Left renal pelvis (tissue), 4 donors: ENCODE measurements at regions not wholly inside any gene's neighbourhood (a gene's known extent, or its start where the extent isn't known, plus 50 kb on each side); places are given as distances from the start of the nearest gene placed in this dataset.
"Not testable (repeated sequence)": the region's sequence is repeated elsewhere in the genome, so short reads cannot be mapped to it uniquely, and the experiment has no call there.

Experiments used
- DNase-seq, 4 donors: peaks; one replicate each; pipeline ENCODE4 v3.0.0-alpha.2; 2013; ENCODE audit warnings: low read depth in 4 of 4, low spot score in 3 of 4

DNA sequence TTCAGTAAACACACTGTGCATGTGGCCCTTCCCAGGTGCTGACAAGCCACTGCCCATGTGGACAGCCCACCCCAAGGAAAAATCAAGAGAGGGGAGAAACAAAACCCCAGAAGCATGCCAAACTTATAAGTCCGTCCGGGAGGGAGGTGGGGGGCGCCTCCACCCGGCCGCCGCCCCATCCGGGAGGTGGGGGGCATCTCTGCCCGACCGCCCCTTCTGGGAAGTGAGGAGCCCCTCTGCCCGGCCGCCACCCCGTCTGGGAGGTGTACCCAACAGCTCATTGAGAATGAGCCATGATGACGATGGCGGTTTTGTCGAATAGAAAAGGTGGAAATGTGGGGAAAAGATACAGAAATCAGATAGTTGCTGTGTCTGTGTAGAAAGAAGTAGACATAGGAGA lies 53.8 kb upstream of the C2CD4B start:
- no peak for DNase-seq

DNA sequence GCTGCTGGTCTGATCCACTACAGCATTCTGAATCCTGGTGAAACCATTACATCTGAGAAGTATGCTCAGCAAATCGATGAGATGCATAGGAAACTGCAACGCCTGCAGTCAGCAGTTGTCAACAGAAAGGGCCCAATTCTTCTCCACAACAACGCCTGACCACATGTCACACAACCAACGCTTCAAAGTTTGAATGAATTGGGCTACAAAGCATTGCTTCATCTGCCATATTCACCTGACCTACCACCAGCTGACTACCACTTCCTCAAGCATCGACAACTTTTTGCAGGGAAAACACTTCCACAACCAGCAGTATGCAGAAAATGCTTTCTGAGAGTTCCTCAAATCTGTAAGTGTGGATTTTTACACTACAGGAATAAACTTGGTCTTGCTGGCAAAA lies 54.7 kb upstream of the C2CD4B start:
- no peak for DNase-seq

DNA sequence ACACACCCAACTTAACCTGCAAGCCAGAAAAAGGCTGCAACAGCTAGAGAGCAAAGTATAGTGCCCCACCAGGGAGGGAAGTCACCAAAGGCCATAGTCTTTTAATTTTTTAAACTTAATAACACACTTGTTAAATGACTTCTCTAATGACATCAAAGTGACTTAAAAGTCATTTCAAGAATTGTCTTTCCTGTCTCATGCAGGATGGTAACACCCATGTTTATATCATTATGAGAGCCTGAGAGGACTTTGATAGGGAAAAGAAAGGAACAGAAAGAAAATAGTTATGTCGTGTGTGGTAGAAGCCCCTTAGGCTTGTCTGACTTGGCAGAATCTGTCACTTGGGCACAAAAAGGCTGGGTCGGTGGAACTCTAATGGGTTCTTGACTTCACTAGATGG lies 57.9 kb upstream of the C2CD4B start:
- DNase-seq = no peak

DNA sequence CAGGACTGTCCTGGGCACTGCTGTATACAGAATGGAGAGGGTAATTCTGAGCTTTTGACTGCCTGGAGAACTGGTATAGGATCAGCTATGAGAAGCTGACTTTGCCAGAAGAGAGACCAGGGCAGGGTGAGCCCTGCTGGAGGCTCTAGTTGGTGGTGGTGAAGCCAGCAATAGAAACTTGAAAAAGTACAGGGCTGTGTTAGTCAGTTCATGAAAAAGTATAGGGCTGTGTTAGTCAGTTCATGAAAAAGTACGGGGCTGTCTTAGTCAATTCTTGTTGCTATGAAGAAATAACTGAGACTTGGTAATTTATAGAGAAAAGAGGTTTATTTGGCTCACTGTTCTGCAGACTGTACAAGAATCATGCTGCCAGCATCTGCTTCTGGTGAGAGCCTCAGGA lies 63.5 kb upstream of the C2CD4B start:
- DNase-seq = no peak

DNA sequence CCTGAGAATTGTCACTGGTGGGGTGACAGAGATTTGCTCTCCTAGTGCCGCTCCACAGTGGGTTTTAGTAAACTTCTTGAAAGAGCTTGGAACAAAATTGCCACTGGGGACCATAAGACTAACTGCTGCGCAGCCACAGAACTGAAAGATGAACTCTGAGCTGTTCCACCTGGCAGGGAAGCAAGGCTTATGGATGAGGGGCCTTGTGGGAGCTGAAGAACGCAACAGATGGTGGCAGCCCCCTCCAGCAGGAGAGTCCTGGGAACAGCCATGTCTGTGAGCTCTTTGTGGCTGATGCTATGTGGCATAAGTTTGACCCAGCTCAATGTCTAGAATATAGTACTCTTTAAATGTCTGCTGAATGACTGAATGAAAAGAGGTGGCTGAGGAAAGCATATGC lies 66.8 kb upstream of the C2CD4B start:
- DNase-seq = no peak

DNA sequence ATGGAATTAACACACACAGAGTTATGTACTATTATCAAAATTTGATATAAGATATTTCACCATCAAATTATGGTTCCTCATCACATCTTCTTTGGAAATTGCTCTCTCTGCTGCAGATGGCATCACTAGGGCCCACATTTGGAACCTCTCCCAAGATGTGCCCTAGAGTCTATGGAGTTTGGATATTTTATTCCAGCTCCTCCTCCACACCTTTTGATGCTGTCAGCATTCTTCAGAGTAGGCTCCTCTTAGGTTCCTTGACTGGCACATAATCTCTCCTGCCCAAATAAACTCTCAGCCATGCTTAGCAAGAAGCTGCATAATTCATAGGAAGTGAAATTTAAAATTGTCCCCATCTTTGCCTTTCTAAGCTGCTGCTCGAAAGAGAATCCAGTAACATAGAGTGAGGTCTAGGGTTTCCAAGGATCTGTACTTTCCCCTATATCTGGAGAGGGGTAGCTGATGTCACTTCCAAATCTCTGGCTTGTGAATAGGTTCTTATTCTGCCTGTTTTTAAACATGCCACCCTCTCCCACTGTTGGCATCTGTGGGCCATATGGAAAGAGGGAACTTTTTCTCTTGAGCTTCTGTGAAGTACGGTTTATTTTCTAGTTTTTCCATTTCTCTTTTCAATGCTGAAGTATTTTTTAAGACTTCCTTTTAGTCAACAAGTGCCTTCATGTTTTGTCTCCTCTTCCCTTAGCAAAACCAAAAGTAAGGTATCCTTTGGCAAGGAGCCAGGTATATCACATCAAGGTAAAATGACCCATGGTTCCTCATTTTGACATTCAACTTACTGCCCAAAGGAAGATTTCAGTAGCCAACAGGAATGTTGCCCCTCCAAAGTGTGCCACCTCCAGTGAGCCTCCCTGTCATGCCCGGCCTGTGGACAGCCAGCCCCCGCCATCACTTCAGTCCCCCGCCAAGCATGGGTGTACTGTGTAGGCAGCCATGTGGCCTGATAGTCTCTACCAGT lies 75.3 kb upstream of the C2CD4B start:
- no peak for DNase-seq

DNA sequence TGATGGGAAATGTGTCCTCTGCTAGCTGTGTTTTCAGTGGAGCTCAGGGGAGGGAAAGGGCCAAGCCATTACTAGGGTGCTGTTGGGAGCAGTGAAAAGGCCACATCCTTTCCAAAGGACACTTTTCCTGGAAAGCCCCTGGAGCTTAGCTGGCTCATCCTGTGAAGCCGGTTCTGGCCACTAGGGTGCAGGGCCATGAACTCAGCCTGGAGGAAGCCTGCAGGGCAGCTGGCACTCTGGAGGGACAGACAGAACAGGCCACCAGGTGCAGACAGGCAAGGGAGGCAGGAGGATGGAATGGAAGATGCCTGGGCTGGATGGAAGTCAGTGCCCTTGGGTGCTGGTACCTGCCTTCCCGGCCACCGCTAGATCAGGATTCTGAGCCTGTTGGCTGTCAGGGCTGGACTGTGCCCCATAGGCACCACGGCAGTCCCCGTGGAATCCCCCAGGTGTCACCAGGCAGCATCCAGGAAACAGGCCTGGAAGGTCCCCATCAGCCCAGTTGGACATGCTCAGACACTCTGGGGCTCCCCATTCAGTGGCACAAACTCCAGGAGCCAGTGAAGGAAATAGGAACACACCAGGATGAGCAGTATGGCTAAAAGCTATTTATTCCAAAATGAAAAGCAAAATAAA lies 76.2 kb upstream of the C2CD4B start:
- DNase-seq = no peak

DNA sequence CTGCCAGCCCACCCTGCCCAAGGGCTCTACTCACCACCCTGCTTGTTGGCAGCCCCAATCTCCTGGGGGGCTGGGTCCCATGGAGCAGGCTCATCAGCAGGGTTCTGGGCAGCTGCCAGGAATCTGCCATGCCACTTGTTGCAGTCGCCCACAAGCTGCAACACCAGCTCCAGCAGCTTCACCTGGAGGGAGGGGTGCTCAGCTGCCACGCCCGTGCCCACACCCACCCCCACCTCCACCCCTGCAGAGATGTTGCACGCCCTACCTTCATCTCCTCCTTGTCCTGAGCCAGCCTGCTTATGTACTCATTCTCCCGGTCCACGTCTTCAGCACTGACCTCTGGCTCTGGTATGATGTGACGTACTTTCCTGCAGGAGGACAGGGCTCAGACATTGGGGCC lies 77.9 kb upstream of the C2CD4B start:
- DNase-seq = no peak

DNA sequence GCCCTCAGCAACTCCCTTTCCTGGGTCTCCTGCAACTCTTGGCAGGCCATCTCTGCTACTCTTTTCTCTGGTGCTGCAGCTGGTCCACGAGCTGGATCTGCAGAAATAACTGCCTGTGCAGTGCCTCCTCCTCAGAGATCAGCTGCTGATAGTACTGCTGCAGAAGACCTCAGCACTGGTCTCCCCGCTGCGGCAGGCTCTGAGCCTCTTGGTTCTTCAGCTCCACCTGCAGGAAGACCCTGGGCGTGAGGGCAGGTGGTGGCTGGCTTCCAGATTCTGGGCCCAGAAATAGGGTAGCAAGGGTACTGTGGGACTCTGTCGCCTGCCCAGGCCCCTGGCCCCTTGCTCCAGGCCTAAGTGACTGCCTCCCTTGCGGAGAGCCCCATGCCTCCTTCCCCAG lies 79.7 kb upstream of the C2CD4B start:
- no peak for DNase-seq

DNA sequence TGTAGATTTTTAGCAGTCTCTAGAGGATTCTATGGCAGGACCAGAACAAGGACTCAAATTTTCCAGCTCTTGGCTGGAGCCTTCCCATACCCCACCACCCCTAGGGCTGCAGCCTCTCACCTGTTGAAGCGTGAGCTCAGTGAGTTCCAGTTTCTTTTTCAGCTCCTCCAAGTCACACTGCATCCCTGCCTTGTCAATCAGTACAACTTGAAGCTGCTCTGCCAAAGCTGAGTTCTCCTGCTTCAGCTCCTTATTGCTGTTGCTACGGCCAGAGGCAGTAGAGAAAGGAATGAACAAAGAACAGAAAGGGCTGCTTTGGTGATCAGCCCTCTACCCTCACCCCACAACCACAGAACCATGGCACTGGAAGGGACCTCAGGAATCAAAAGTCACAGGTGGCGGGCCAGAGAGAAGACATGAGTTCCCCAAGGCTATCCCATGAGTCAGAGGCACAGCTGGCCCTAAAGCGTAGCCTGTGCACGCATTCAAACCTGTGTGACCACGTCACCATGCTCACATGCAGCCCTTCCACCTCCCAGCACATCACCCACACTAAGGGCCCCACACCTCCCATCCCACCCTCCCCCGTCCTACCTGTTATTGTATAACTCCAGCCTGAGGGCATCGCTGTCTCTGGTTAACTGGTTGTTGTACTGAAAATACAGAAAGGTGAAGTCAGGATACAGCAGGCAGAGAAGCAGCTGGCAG lies 83.3 kb upstream of the C2CD4B start:
- peak in 2 of 4 donors; percentile 31 to 39 for DNase-seq

DNA sequence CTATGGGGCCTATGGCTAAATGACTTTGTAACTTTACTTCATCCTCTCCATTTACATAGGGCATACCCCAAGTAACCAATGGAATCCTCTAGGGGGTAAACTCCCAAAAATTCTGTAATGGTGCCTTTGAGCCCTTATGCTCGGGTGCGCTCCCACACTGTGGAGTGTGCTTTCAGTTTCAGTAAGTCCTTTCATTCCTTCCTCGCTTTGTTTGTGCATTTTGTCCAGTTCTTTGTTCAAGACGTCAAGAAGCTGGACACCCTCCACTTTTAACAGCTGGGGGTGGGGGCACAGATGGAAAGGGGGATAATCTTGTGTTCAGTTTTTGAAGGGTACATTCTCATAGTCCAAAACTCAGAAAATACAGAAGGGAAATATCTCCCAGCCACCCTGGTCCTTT lies 84.4 kb upstream of the C2CD4B start:
- DNase-seq = no peak

DNA sequence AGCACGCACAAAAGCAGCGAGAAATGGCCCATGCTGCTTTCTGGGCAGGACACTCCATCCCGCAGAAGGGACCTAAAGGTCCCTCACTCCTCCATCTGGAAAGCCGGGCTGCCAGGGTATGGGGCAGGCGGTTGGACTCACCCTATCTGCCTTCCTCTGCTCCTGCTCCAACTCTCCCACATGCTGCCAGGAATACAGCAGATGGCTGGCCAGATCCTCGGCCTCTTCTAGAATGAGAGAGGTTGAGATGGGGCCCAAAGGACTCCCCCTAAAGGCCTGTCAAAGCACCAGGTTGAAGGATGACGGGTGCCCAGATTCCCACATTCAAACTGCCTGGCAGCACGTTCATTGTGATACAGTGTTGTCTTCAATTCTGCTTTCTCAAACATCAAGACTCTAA lies 85.1 kb upstream of the C2CD4B start:
- no peak for DNase-seq

DNA sequence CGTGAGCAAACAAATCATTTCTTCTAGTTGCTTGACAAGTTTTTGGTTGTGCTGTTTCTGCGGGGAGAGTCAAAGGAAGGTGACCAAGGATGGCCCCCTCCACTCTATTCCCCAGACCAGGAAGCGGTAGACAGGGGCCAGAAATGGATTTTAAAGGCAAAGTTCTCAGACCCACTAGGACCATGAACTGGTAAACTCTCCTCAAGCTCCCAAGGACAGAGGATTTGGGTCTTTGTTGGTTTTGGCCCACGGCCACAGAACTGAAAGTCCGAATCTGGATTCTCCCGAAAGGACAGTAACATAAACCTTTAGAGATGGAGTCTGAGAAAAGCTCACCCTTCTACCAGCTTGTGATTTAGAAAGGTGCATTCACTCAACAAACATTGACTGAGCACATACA lies 85.9 kb upstream of the C2CD4B start:
- DNase-seq = no peak

DNA sequence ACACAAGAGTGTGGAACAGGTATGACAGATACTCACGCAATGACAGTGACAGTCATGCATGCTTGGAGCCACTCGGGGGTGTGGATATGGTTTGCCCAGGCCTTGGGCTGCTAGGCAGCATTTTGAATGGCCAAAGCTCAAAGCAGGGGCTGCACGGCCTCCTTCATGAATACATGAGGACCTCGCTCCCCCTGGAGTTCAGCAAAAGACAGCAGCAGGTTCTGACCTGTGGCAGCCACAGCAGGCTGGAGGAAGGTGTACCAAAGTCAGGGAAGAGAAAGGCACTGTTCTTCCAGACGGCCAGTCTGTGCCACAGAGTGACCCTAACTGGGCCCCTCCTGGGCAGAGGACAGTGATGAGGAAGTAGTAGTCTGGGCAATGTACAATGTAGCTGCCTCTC lies 88.2 kb upstream of the C2CD4B start:
- DNase-seq = no peak

DNA sequence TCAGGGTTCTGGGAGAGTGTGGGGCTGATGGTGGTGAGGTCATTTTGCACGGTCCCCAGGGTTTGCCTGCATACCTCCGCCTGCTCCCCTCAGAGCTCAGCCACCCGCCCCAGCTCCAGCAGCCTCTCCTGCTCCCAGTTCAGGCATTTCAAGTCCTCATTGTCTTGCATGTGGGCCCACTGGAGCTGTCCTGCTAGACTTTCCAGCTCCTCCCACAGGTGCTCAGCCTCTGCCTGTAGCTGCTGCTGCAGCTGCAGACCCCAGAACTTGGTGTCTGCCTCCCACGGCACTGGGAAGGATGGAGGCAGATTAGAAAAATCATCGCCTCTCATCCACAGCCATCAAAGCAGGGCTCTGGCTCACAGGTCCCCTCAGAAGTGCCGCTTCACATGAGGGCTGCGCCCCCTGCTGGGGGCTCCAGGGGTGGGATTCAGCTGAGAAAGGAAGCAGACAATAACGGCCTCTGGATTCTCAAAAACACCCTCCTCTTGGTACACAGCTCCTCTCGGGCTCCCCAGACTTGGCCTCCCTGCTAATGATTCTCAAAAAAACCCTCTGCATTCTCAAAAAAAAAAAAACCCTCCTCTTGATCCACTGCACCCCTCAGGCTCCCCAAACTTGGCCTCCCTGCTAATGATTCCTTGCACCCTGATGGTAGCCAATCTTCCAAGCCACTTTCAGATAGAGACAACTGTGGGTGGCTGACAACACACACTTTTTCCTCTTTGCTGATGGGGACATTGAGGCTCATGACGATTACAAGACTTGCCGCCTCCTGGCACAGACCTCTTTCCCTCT lies 89.3 kb upstream of the C2CD4B start:
- DNase-seq = peak in 3 of 4 donors; percentile 44 to 50 (median 49)

DNA sequence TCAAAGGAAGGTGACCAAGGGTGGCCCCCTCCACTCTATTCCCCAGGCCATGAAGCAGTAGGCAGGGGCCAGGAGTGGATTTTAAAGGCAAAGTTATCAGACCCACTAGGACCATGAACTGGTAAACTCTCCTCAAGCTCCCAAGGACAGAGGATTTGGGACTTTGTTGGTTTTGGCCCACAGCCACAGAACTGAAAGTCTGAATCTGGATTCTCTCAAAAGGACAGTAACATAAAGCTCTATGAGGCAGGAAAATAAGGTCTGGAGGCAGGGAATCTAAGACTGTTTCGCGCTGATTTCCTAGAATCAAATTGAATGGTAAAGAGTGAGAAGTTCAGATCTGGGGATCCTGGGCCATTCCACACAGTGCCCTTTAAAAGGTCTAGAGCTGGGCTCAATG lies 91.3 kb upstream of the C2CD4B start:
- not testable (repeated sequence) for DNase-seq

DNA sequence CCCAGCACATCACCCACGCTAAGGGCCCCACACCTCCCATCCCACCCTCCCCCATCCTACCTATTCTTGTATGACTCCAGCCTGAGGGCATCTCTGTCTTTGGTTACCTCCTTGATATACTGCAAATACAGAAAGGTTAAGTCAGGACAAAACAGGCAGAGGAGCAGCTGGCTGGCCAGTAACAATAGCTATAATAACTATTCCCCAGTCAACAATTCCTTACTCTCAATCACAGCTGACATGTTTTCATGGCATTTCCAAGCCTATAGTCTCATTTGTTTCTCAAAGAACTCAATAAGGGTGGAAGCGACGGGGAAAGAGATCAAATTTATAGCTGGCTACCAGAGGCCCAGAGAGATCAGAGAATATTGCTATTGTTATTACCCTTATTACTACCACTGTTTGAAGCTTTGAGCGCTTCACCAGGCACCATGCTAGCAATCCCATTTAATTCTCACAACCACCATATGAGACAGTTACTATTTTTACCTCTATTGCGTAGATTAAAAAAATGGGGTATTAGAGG lies 93.0 kb upstream of the C2CD4B start:
- no peak for DNase-seq

DNA sequence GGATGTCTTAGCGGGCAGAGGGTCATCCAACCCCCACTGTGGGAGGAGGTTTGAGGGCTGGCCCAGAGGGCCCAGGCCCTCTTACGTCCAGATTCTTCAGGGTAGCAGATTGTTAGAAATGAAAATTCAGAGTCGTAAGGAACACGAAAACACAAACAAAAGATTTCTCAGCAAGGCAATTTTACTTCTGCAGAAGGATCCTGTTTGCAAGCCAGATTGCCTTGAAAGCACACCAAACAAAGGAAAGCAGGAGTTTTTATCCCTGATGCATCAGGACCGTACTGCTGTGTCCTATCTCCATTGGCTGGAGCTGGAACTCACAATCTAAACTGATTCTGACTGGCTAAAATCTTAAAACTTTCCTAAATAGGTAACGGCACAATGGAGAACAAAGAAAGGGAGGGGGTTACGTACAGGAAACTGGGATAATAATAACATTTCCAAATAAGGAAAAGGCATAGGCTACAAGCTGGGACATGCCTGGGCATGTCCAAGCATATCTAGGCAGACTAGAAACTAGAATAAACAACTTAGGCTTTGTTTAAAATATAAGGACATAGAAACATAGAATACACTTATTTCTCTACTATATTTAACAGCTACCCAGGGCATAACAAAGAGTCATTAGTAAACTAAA lies 97.3 kb upstream of the C2CD4B start:
- DNase-seq = no peak

DNA sequence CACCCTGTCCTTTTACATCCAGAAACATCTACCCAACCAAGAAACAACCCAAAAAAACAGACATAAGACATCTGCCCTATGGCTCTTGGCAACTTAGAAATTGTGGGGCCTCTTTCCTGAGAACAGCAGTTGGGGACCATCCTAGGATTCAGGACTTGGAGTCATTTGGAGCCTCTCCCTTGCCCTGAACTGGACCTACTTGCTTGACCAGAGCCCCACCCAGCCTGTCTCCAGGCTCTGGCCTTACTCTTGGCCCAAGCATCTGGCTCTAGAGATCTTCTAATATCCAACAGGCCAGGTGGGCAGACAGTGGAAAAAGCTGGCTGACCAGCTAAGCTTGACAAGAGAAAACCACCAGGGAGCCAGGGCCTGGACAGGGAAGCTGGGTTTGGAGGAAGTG lies 99.1 kb upstream of the C2CD4B start:
- no peak for DNase-seq

DNA sequence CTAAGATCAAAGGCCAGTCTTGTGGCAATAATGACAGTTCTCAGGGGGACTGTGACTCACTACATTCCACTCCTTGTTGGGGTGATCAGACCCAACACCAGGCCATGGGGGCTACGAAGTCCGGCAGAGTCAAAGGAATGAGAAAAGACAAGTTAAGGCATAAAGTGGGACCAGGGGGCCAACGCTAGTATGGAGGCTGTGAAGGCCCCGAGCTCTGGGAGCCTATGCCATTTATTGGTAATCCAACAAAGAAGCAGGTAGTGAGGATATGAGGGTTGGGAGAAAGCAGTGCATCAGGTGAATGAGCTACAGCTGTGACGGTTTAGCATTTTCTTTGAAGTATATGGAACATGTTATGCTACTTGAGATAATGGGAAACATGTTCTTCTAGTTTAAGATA lies 104.4 kb upstream of the C2CD4B start:
- no peak for DNase-seq
